SK-N-SH (cell line): ENCODE measurements at regions not wholly inside any gene's neighbourhood (a gene's known extent, or its start where the extent isn't known, plus 50 kb on each side); places are given as distances from the start of the nearest gene placed in this dataset.

Experiments used
- CTCF ChIA-PET: fragments of 300-600, 350-600 bp; formaldehyde crosslinking; extraction: SDS; loops from one replicate; lab custom pipeline; 2021; lab: Yijun Ruan, JAX
- POLR2A ChIA-PET: fragments of 350-600 bp; sonication (Branson Sonifier 250); formaldehyde crosslinking; extraction: SDS; loops from one replicate; lab custom pipeline; 2020; ENCODE audit warnings: antibody characterized with exemption, inconsistent platforms; lab: Yijun Ruan, JAX
- DNase-seq: peaks from one replicate; pipeline ENCODE4 v3.0.0; 2012
- H2AFZ ChIP-seq: fragments of 200-600 bp; sonication (generic); 2 replicates; pipeline ENCODE4 v1.8.1; 2016; ENCODE audit warnings: antibody characterized with exemption, mild to moderate bottlenecking, low read depth
- H3F3A ChIP-seq: fragments of 200-600 bp; sonication (generic); replicated peaks from 2 replicates; pipeline ENCODE3; 2016; ENCODE audit warnings: antibody characterized with exemption, mild to moderate bottlenecking; ENCODE audit not compliant: insufficient read depth
- H3K27ac ChIP-seq, 2 experiments: fragments of 200-500 bp in 1 of 2; fragments of 200-600 bp in 1 of 2; sonication (Bioruptor generic) in 1 of 2; sonication (generic), shearing (Covaris generic) in 1 of 2; 2 replicates each; pipeline versions ENCODE4 v1.5.1 to v1.6.1; 2014 to 2016; ENCODE audit warnings: low read depth in 2 of 2, inconsistent platforms in 1 of 2, low read length in 1 of 2, mild to moderate bottlenecking in 1 of 2, mixed read lengths in 1 of 2
- H3K27me3 ChIP-seq: fragments of 200-600 bp; sonication (generic), shearing (Covaris generic); 2 replicates; pipeline ENCODE4 v1.6.1; 2016; ENCODE audit warnings: mixed run types; ENCODE audit not compliant: insufficient read depth
- H3K36me3 ChIP-seq, 2 experiments: fragments of 200-500 bp in 1 of 2; fragments of 200-600 bp in 1 of 2; sonication (Bioruptor generic) in 1 of 2; sonication (generic) in 1 of 2; replicated peaks in 1 of 2; 2 replicates each; pipeline versions ENCODE3 to v1.5.1; 2014 to 2016; ENCODE audit warnings: low read length in 1 of 2, mild to moderate bottlenecking in 1 of 2; ENCODE audit not compliant: insufficient read depth in 2 of 2, control insufficient read depth in 1 of 2
- H3K4me1 ChIP-seq, 2 experiments: fragments of 200-500 bp in 1 of 2; fragments of 200-600 bp in 1 of 2; sonication (Bioruptor generic) in 1 of 2; sonication (generic), shearing (Covaris generic) in 1 of 2; 2 replicates each; pipeline versions ENCODE4 v1.5.1 to v1.6.1; 2014 to 2016; ENCODE audit warnings: low read depth in 1 of 2, low read length in 1 of 2, mixed run types in 1 of 2; ENCODE audit not compliant: insufficient read depth in 2 of 2, control insufficient read depth in 1 of 2
- H3K4me2 ChIP-seq: fragments of 200-600 bp; sonication (generic), shearing (Covaris generic); 2 replicates; pipeline ENCODE4 v1.6.1; 2017; ENCODE audit warnings: mixed run types
- H3K4me3 ChIP-seq, 2 experiments: fragments of 200-500 bp in 1 of 2; fragments of 200-600 bp in 1 of 2; sonication (Bioruptor generic) in 1 of 2; sonication (generic), shearing (Covaris generic) in 1 of 2; 2 replicates each; pipeline versions ENCODE4 v1.5.1 to v1.8.1; 2014 to 2016; ENCODE audit warnings: low read depth in 2 of 2, inconsistent platforms in 1 of 2, low read length in 1 of 2, mild to moderate bottlenecking in 1 of 2, mixed read lengths in 1 of 2, moderate library complexity in 1 of 2
- H3K79me2 ChIP-seq: fragments of 200-600 bp; sonication (generic); 2 replicates; pipeline ENCODE4 v1.8.1; 2017; ENCODE audit warnings: mild to moderate bottlenecking; ENCODE audit not compliant: insufficient read depth
- H3K9ac ChIP-seq: fragments of 200-600 bp; sonication (generic); 2 replicates; pipeline ENCODE4 v1.6.1; 2017; ENCODE audit warnings: mixed run types
- H3K9me2 ChIP-seq: fragments of 200-600 bp; sonication (generic); 2 replicates; pipeline ENCODE4 v1.6.1; 2017; ENCODE audit warnings: mixed run types
- H3K9me3 ChIP-seq: fragments of 200-600 bp; sonication (generic); 2 replicates; pipeline ENCODE4 v1.6.1; 2017; ENCODE audit warnings: mixed run types, mild to moderate bottlenecking, moderate library complexity
- H4K20me1 ChIP-seq: fragments of 200-600 bp; sonication (generic); 2 replicates; pipeline ENCODE4 v1.6.1; 2017; ENCODE audit warnings: mild to moderate bottlenecking, mixed run types; ENCODE audit not compliant: insufficient read depth
- CHD2 ChIP-seq: fragments of 150-350 bp; IDR thresholded peaks from 2 replicates; pipeline ENCODE4 v1.6.1; 2018; ENCODE audit warnings: low read length; ENCODE audit not compliant: partially characterized antibody
- FOSL2 ChIP-seq: IDR thresholded peaks from 2 replicates; pipeline ENCODE4 v1.4.0; 2012; ENCODE audit warnings: low read depth, mild to moderate bottlenecking, moderate library complexity, borderline replicate concordance
- FOXJ3 ChIP-seq: sonication (generic); formaldehyde crosslinking; IDR thresholded peaks from 2 replicates; pipeline ENCODE4 v1.5.1; 2020; ENCODE audit warnings: mild to moderate bottlenecking, missing genetic modification reagents
- FOXM1 ChIP-seq: IDR thresholded peaks from 2 replicates; pipeline ENCODE4 v1.4.0; 2012; ENCODE audit warnings: low read depth, mild to moderate bottlenecking
- GABPA ChIP-seq: IDR thresholded peaks from 2 replicates; pipeline ENCODE4 v1.4.0; 2012; ENCODE audit warnings: low read depth, mild to moderate bottlenecking
- JUND ChIP-seq: IDR thresholded peaks from 2 replicates; pipeline ENCODE4 v1.4.0; 2012
- MXI1 ChIP-seq: IDR thresholded peaks from 2 replicates; pipeline ENCODE4 v1.6.1; 2012; ENCODE audit warnings: mild to moderate bottlenecking, low read depth, low read length, improper control_type of control experiment
- NFIC ChIP-seq: IDR thresholded peaks from 2 replicates; pipeline ENCODE4 v1.4.0; 2012; ENCODE audit warnings: borderline replicate concordance
- RXRA ChIP-seq: IDR thresholded peaks from 2 replicates; pipeline ENCODE4 v1.4.0; 2012; ENCODE audit warnings: low read depth, mild to moderate bottlenecking, borderline replicate concordance
- SMC3 ChIP-seq: IDR thresholded peaks from 2 replicates; pipeline ENCODE4 v1.6.1; 2012; ENCODE audit warnings: low read depth, low read length, improper control_type of control experiment
- TCF12 ChIP-seq: IDR thresholded peaks from 2 replicates; pipeline ENCODE4 v1.4.0; 2012
- TEAD4 ChIP-seq: IDR thresholded peaks from 2 replicates; pipeline ENCODE4 v1.4.0; 2012; ENCODE audit warnings: mild to moderate bottlenecking, borderline replicate concordance; ENCODE audit not compliant: insufficient read depth
- WGBS: methylation state at CpG from one replicate; pipeline ENCODE4 v1.1.6; 2017; ENCODE audit warnings: low lambda C conversion rate; 5-methylcytosine and 5-hydroxymethylcytosine counted together
- TF ChIP-seq, protein P1 (sequence below): fragments of 200-600 bp; sonication (generic); IDR thresholded peaks from 2 replicates; pipeline ENCODE4 v1.6.1; 2017; ENCODE audit warnings: antibody characterized with exemption, mild to moderate bottlenecking, moderate library complexity
- TF ChIP-seq, protein P2 (sequence below): fragments of 150-350 bp; IDR thresholded peaks from 2 replicates; pipeline ENCODE4 v1.6.1; 2016; ENCODE audit warnings: mild to moderate bottlenecking, low read depth, low read length
- TF ChIP-seq, protein P3 (sequence below): IDR thresholded peaks from 2 replicates; pipeline ENCODE4; 2012
- TF ChIP-seq, protein P4 (sequence below): IDR thresholded peaks from 2 replicates; pipeline ENCODE4 v1.4.0; 2012; ENCODE audit warnings: low read depth, borderline replicate concordance
- TF ChIP-seq, protein P5 (sequence below): IDR thresholded peaks from 2 replicates; pipeline ENCODE4 v1.6.1; 2012; ENCODE audit warnings: mild to moderate bottlenecking, low read depth, low read length, moderate library complexity

DNA sequence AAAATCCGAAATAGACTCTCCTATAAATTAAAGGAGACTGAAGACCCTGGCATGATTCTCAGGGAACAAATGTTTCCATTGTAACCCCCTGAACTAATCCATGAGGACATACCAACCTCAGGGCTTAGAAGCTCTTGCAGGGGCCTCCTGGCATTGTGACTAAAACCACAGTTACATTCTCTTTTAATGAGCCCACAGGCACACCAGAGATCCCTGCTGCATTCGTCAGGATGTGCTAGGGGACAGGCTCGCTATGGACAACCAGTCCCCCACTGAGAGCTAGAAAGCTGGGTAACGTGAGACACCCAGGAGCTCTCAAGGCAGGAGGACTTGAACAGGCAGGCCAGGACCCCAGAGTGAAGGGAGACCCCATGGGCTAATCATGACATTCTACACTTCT lies 140.6 kb upstream of the TNRC6C start (continued):
- TF ChIP-seq, protein P1, sequence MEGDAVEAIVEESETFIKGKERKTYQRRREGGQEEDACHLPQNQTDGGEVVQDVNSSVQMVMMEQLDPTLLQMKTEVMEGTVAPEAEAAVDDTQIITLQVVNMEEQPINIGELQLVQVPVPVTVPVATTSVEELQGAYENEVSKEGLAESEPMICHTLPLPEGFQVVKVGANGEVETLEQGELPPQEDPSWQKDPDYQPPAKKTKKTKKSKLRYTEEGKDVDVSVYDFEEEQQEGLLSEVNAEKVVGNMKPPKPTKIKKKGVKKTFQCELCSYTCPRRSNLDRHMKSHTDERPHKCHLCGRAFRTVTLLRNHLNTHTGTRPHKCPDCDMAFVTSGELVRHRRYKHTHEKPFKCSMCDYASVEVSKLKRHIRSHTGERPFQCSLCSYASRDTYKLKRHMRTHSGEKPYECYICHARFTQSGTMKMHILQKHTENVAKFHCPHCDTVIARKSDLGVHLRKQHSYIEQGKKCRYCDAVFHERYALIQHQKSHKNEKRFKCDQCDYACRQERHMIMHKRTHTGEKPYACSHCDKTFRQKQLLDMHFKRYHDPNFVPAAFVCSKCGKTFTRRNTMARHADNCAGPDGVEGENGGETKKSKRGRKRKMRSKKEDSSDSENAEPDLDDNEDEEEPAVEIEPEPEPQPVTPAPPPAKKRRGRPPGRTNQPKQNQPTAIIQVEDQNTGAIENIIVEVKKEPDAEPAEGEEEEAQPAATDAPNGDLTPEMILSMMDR, result no peak
- TF ChIP-seq, protein P2, sequence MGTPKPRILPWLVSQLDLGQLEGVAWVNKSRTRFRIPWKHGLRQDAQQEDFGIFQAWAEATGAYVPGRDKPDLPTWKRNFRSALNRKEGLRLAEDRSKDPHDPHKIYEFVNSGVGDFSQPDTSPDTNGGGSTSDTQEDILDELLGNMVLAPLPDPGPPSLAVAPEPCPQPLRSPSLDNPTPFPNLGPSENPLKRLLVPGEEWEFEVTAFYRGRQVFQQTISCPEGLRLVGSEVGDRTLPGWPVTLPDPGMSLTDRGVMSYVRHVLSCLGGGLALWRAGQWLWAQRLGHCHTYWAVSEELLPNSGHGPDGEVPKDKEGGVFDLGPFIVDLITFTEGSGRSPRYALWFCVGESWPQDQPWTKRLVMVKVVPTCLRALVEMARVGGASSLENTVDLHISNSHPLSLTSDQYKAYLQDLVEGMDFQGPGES, result no peak
- TF ChIP-seq TEAD4 (no peak), FOXM1 (no peak), GABPA (no peak), FOXJ3 (no peak), TCF12 (no peak)
- TF ChIP-seq, protein P3, sequence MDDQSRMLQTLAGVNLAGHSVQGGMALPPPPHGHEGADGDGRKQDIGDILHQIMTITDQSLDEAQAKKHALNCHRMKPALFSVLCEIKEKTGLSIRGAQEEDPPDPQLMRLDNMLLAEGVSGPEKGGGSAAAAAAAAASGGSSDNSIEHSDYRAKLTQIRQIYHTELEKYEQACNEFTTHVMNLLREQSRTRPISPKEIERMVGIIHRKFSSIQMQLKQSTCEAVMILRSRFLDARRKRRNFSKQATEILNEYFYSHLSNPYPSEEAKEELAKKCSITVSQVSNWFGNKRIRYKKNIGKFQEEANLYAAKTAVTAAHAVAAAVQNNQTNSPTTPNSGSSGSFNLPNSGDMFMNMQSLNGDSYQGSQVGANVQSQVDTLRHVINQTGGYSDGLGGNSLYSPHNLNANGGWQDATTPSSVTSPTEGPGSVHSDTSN, result no peak

DNA sequence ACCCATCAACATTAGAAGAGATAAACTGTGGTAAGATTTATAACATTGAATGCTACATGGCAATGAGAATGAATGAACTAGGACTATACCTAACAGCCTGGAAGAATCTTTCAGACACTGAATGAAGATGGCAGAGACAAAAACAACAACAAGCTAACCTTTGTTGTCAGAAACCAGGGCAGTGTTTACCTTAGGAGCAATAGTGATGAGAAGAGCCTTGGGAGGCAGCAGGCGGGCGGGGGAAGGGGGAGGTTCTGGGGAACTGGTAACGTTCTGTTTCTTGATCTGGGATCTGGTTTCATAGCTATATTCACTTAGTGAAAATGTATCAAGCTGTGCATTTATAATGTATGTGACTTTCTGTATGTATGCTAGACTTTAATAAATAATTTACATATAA lies 139.0 kb upstream of the TNRC6C start:
- 72% methylated on average over 3 of the region's 3 CpGs for WGBS
- CTCF ChIA-PET, result interaction anchor here (0.9 to 2.4 kb wide), 4 partner anchors 128 to 277 kb away, joined by 3 to 10 read pairs (median 4); no protein-coding TSS in a partner anchor

More for the DNA sequence above, 139.0 kb upstream of the TNRC6C start:
- no peaks in the 10 kb centered on the region for H3K27me3 ChIP-seq
- no peaks in the 10 kb centered on the region for H3K79me2 ChIP-seq
- no peaks in the 10 kb centered on the region for H3K9me2 ChIP-seq
- no peaks in the 10 kb centered on the region for H3F3A ChIP-seq
- no peak overlapping the region for H3K4me3 ChIP-seq
- no peak overlapping the region for H3K9ac ChIP-seq
- H3K9me3 ChIP-seq, result no peaks in the 10 kb centered on the region
- POLR2A ChIA-PET, result interaction anchor here (0.7 kb wide), 1 partner anchor 139 kb away, joined by 3 read pairs; the partner anchor contains the start of gene TNRC6C
- no peaks in the 10 kb centered on the region for H3K36me3 ChIP-seq
- TF ChIP-seq JUND (no peak), SMC3 (no peak), MXI1 (no peak), NFIC (no peak), CHD2 (no peak), FOXJ3 (no peak), TCF12 (no peak), RXRA (no peak), FOSL2 (no peak)
- TF ChIP-seq, protein P4, sequence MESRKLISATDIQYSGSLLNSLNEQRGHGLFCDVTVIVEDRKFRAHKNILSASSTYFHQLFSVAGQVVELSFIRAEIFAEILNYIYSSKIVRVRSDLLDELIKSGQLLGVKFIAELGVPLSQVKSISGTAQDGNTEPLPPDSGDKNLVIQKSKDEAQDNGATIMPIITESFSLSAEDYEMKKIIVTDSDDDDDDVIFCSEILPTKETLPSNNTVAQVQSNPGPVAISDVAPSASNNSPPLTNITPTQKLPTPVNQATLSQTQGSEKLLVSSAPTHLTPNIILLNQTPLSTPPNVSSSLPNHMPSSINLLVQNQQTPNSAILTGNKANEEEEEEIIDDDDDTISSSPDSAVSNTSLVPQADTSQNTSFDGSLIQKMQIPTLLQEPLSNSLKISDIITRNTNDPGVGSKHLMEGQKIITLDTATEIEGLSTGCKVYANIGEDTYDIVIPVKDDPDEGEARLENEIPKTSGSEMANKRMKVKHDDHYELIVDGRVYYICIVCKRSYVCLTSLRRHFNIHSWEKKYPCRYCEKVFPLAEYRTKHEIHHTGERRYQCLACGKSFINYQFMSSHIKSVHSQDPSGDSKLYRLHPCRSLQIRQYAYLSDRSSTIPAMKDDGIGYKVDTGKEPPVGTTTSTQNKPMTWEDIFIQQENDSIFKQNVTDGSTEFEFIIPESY, result no peak
- TF ChIP-seq, protein P5, sequence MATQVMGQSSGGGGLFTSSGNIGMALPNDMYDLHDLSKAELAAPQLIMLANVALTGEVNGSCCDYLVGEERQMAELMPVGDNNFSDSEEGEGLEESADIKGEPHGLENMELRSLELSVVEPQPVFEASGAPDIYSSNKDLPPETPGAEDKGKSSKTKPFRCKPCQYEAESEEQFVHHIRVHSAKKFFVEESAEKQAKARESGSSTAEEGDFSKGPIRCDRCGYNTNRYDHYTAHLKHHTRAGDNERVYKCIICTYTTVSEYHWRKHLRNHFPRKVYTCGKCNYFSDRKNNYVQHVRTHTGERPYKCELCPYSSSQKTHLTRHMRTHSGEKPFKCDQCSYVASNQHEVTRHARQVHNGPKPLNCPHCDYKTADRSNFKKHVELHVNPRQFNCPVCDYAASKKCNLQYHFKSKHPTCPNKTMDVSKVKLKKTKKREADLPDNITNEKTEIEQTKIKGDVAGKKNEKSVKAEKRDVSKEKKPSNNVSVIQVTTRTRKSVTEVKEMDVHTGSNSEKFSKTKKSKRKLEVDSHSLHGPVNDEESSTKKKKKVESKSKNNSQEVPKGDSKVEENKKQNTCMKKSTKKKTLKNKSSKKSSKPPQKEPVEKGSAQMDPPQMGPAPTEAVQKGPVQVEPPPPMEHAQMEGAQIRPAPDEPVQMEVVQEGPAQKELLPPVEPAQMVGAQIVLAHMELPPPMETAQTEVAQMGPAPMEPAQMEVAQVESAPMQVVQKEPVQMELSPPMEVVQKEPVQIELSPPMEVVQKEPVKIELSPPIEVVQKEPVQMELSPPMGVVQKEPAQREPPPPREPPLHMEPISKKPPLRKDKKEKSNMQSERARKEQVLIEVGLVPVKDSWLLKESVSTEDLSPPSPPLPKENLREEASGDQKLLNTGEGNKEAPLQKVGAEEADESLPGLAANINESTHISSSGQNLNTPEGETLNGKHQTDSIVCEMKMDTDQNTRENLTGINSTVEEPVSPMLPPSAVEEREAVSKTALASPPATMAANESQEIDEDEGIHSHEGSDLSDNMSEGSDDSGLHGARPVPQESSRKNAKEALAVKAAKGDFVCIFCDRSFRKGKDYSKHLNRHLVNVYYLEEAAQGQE, result no peak
- no peaks in the 10 kb centered on the region for H4K20me1 ChIP-seq
- no peak overlapping the region for H3K27ac ChIP-seq
- H2AFZ ChIP-seq, result no peak overlapping the region
- no peak for DNase-seq
- H3K4me2 ChIP-seq, result no peak overlapping the region
- H3K4me1 ChIP-seq, result peaks cover 0 to 21% of the 10 kb centered on the region in 2 experiments; a peak in 1 of 4 replicates
